Suppressor macrophage treated with lipopolysaccharide for 4 hours (primary cell): ENCODE measurements at regions not wholly inside any gene's neighbourhood (a gene's known extent, or its start where the extent isn't known, plus 50 kb on each side); places are given as distances from the start of the nearest gene placed in this dataset.

ENCODE experiments used
- DNase-seq: peaks from one replicate; pipeline ENCODE4 v3.0.0-alpha.2; 2020

- no peak for DNase-seq
Measured at GRCh38 chr2:120555092-120555491, 180.6 kb upstream of the GLI2 start.

- DNase-seq, result no peak
Measured at GRCh38 chr2:120556911-120557310, 178.8 kb upstream of the GLI2 start.

- DNase-seq, result no peak
Measured at GRCh38 chr2:120558847-120559246, 176.8 kb upstream of the GLI2 start.

- no peak for DNase-seq
Measured at GRCh38 chr2:120559401-120559800, 176.3 kb upstream of the GLI2 start.

GRCh38 chr2:120560330-120560729 lies 175.3 kb upstream of the GLI2 start:
- no peak for DNase-seq

GRCh38 chr2:120561379-120562035 lies 174.2 kb upstream of the GLI2 start:
- DNase-seq, result no peak

- no peak for DNase-seq
Measured at GRCh38 chr2:120562218-120563005, 173.3 kb upstream of the GLI2 start.

- DNase-seq, result no peak
Measured at GRCh38 chr2:120563616-120564015, 172.1 kb upstream of the GLI2 start.

GRCh38 chr2:120564213-120565094 lies 171.2 kb upstream of the GLI2 start:
- DNase-seq, result no peak

- no peak for DNase-seq
Measured at GRCh38 chr2:120565095-120565460, 170.6 kb upstream of the GLI2 start.

GRCh38 chr2:120565929-120566328 lies 169.7 kb upstream of the GLI2 start:
- DNase-seq, result no peak

GRCh38 chr2:120566331-120567035 lies 169.2 kb upstream of the GLI2 start:
- no peak for DNase-seq

- DNase-seq, result no peak
Measured at GRCh38 chr2:120567128-120567527, 168.5 kb upstream of the GLI2 start.

- no peak for DNase-seq
Measured at GRCh38 chr2:120568089-120568974, 167.3 kb upstream of the GLI2 start.

- no peak for DNase-seq
Measured at GRCh38 chr2:120568975-120569268, 166.7 kb upstream of the GLI2 start.

GRCh38 chr2:120570001-120570400 lies 165.7 kb upstream of the GLI2 start:
- DNase-seq, result no peak

- no peak for DNase-seq
Measured at GRCh38 chr2:120570546-120570945, 165.1 kb upstream of the GLI2 start.

- DNase-seq, result no peak
Measured at GRCh38 chr2:120571015-120571728, 164.5 kb upstream of the GLI2 start.

GRCh38 chr2:120572226-120572625 lies 163.4 kb upstream of the GLI2 start:
- no peak for DNase-seq

GRCh38 chr2:120574620-120575019 lies 161.0 kb upstream of the GLI2 start:
- no peak for DNase-seq

- DNase-seq, result no peak
Measured at GRCh38 chr2:120575966-120576365, 159.7 kb upstream of the GLI2 start.
